HG03439 (cell line): ENCODE measurements at regions not wholly inside any gene's neighbourhood (a gene's known extent, or its start where the extent isn't known, plus 50 kb on each side); places are given as distances from the start of the nearest gene placed in this dataset.

Experiments used
- ATAC-seq: cut with Tn5 transposase; IDR thresholded peaks from one replicate; pipeline ENCODE4 v1.9.1; 2021; ENCODE audit warnings: mild to moderate bottlenecking, moderate library complexity; ENCODE audit not compliant: unreplicated experiment

DNA sequence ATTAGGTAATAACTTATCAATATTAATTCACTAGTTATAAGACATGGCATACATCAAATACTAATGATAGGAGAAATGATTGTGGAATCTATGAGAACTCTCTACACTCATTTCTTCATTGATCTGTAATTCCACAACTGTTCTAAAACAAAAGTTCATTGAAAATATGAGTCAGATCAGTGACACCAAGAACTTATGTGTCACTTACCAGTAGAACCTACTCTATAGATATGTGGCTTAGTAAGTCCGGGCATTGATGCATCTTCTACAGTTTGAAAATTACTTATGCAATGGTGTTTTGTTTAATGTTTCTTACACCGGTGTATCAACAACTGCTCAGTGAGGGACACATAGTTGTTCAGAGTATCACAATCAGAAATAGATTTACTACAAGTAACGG, 520.3 kb downstream of the ARAP2 start:
- ATAC-seq: no peak

DNA sequence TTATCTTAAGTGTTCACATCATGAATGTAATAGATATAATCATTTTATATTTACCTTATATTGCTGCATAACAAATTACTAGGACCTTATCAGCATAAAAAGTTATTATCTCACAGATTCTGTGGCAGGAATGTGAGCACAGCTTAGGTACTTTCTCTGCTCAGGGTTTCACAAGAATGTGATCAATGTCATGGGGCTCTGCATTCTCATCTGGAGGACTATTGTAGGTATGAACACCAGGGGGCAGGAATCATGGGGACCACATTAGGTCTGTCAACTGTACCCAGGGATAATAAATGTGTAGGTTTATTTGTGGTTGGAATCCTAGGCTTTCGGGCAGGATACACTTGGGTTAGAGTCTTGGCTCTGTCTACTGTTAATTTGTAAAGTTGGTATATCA, 519.2 kb downstream of the ARAP2 start:
- no peak for ATAC-seq

- no peak for ATAC-seq
Observed at GRCh38 chr4:35730414-35730813, 513.9 kb downstream of the ARAP2 start.

DNA sequence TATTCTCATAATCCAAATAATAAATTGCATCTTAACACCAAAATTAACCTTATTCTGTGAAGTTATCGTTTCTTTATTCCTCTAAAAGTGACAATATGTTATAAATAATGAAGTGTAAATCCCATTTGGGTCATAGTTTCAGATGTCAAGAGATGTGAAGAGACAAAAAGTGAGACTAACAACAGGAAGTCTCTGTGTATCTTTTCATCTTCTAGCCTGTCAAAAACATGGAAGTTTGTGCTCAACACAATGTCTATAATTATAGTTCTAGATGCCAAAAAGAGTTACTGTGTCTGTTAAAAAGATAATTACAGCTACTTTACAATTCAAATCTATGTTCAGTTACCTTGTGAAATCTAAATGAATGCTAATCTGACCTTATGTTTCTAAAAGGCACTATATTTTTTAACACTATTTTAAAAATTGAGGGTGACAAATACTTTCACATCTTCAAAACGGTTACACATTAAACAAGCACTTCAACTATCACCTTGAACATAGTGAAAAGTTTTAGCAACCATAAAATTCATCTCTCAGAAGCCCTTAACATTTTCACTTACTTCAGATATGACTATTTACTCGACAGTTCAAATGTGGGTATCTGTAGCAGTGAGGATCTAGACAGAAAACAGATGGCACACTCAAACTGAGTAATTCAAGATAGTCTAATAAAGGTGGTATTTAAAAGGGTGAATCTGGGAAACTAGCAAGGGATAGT, 509.8 kb downstream of the ARAP2 start:
- no peak for ATAC-seq

GRCh38 chr4:35739308-35739707, 505.0 kb downstream of the ARAP2 start:
- no peak for ATAC-seq

- no peak for ATAC-seq
Observed at GRCh38 chr4:35754047-35754446, 490.3 kb downstream of the ARAP2 start.

DNA sequence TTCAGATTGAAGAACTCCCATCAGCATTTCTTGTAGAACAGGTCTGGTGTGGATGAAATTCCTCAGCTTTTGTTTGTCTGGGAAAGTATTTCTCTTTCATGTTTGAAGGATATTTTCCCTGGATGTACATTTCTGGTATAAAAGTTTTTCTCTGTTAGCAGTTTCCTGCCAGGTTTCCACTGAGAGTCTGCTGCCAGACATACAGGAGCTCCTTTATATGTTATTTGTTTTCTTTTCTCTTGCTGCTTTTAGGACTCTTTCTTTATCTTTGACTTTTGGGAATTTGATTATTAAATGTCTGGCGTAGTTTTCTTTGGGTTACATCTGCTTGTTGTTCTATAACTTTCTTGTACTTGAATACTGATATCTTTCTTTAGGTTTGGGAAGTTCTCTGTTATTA, 486.5 kb downstream of the ARAP2 start:
- ATAC-seq: no peak

- no peak for ATAC-seq
Observed at GRCh38 chr4:35760807-35761206, 483.5 kb downstream of the ARAP2 start.

- no peak for ATAC-seq
Observed at GRCh38 chr4:35771571-35771970, 472.7 kb downstream of the ARAP2 start.

DNA sequence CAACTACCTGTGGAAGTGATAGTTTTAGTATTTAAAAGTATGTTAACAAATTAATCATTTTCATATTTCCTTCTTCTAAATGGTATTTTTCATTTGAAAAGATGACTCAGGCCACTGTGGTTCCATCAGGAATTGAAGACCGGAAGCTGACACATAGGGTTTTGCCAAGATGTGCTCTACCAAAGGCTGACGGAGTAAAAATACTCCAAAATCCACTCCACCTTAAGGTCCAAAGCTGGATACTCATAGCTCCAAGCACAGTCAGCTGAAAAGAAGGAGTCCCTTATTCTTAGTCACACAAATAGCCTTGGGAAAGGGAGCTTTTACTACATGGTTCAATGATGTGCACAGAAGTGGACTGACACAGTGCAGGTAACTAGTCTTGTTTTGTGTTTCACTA, 472.0 kb downstream of the ARAP2 start:
- ATAC-seq: no peak

DNA sequence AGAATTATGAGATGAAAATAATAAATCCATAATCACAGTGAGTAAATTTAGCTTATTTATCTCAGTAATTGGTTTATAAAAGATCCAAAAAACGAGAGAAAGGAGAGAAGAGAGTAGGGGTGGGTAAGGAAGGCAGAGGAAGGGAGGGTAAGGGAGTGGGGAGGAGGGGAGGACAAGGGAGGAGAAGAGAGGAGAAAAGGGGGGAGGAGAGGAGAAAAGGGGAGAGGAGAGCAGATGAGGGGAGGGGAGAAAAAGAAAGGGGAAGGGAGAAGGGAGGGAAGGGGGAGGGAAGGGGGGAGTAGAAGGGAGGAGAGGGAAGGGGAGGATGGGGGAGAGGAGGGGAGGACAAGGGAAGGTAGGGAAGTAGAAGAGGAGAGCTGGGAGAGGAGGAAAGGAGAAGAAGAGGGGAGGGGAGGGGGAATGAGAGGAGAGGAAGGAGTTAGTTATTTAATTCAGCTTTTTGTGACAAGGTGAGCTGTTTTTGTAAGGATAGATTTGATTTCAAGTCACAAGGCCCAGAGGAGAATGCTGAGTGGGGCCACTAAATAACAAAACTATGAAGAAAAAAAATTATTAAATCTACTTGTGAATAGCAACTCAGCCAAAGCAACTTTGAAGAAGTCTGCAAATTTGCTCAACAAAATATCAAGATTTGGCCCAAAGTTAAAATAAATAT, 454.3 kb downstream of the ARAP2 start:
- no peak for ATAC-seq

GRCh38 chr4:35793045-35793722, 451.1 kb downstream of the ARAP2 start:
- ATAC-seq: no peak

- ATAC-seq: no peak
Observed at GRCh38 chr4:35793766-35794165, 450.5 kb downstream of the ARAP2 start.

GRCh38 chr4:35800669-35801068, 443.6 kb downstream of the ARAP2 start:
- no peak for ATAC-seq

- ATAC-seq: no peak
Observed at GRCh38 chr4:35802644-35803043, 441.7 kb downstream of the ARAP2 start.

DNA sequence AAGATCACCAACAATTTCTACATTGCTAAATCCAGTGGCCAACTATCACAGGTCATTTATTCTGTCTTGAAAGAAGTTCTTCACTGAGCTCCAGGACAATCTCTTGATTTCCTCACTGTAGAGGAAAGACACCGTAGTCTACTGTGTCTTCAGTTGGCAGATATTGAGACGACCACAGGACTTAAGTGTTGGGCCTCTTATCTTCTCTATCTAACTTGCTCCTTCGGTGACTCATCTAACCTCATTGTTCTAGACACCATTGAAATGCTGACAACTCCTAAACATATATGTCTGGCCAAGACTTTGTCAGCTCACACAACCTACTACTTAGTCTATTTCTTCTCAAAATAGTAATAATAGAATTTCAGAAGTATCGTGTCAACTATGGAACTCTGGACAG, 425.8 kb downstream of the ARAP2 start:
- ATAC-seq: no peak

DNA sequence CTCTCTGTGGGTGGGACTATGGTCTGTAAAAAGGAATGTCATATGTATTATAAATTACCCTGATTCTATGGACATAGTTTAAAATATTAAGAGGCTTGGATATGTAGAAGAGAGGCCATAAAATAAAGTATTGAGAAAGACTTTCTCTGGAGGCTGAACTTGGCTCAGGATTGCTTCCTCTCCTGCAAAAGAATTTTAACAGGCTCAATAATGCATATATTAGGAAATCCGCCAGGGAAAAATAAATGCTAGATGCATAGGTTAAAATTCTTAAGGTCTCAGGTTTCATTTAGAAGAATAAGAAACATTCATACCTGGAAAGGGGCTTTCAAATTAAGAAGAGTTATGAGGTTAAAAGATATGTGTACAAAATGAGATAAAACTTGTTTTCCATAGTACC, 424.3 kb downstream of the ARAP2 start:
- ATAC-seq: no peak

DNA sequence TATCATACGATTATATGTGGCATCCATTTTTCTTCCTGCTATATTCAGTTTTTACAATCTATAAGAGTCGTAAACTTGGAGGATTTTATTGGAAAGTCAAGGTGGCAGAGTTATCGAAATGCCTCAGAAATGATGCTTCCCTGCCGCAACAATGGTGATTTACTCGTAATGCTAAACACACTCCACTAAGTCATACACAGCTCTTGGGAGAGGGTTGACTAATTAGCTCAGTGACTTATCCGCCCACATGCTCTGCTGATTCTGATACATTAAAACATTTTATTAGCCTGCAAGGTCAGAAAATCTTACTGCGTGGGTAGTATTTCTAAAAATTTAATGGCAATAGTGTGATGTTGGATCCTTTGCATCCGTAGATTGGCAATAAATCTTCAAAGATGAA, 420.1 kb downstream of the ARAP2 start:
- no peak for ATAC-seq

DNA sequence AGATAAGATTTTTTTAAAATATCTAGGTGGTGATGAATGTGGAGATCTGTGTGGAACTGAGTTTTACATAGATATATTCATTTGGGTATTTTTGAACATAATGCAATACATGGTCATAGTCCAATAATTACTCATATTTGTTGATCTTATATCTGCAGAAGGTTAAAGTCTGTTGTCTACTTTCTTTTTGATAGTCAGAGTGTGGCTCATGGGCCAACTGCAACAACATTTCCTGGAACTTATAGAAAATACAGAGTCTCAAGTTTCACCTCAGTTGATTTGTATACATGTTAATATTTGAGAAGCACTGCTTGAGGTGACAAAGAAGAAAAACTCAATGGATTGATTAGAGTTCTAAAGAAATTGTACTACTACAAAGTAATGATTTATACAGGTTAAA, 408.4 kb downstream of the ARAP2 start:
- ATAC-seq: no peak

- ATAC-seq: no peak
Observed at GRCh38 chr4:35836596-35836995, 407.7 kb downstream of the ARAP2 start.

GRCh38 chr4:35867057-35867456, 377.3 kb downstream of the ARAP2 start:
- ATAC-seq: no peak

DNA sequence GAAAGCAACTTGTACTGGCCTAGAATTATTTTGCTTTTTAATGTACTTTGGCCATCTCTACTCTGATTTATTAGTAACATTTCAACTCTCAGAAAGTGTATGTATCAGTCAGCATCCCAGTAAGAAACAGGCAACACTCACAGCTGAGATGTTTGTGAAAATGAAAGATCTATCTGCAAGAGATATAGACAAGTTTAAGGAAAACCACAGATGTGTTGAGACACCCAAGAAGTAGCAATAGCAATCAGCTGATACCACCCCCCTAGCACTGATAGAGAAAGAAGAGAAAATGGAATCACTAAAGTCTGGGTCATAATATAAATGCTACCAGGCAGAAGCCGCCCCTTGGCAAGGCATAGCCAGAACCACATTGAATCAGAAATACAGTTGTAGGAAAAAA, 372.0 kb downstream of the ARAP2 start:
- no peak for ATAC-seq
